ENCODE measurements at regions not wholly inside any gene's neighbourhood (a gene's known extent, or its start where the extent isn't known, plus 50 kb on each side); places are given as distances from the start of the nearest gene placed in this dataset.

DNA sequence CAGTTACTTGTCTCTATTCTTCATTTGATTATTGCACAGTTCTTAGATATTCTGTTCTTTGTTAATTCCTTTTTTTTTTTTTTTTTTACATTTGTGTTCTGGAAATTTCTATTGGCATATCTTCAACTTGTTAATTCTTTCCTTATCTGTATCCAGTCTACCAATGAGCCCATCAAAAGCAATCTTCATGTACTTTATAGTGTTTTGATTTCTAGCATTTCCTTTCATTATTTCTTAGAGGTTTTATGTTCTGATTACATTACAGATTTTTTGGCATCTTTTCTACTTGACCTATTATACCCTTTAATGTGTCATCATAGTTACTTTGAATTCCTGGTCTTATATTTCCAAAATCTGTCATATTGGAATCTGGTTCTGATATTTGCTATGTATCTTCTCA lies 2194.8 kb downstream of the PCDH9 start:
- H3K27me3 ChIP-seq = no peaks in the 10 kb centered on the region
- ATAC-seq (no peak), DNase-seq (no peak)
- H3K27ac ChIP-seq = no peak overlapping the region
- TF ChIP-seq POLR2A (IDR thresholded peaks at IDR 0.05) (no peak), CTCF (IDR thresholded peaks at IDR 0.05) (no peak)
- no peaks in the 10 kb centered on the region for H3K4me1 ChIP-seq
- H3K4me3 ChIP-seq = no peak overlapping the region
- no peaks in the 10 kb centered on the region for H3K9me3 ChIP-seq
- H3K36me3 ChIP-seq (replicated peaks in 1 of 2; ENCODE audit: insufficient read depth in 1 of 2, low read depth in 2 of 2) = no peaks in the 10 kb centered on the region
- intact Hi-C loops (cut with DNase I) = no loop called here

- WGBS, 2 donors = 88 to 90% methylated on average over 20 to 22 of the region's 22 CpGs
- DNase-seq (no peak), ATAC-seq (no peak)
- Histone ChIP-seq H3K36me3 (replicated peaks in 1 of 2; ENCODE audit: insufficient read depth in 1 of 2, low read depth in 2 of 2) (no peaks in the 10 kb centered on the region), H3K27me3 (no peaks in the 10 kb centered on the region), H3K4me1 (no peaks in the 10 kb centered on the region), H3K4me3 (no peak overlapping the region), H3K27ac (no peak overlapping the region), H3K9me3 (no peaks in the 10 kb centered on the region)
- intact Hi-C loops (cut with DNase I) = no loop called here
- TF ChIP-seq CTCF (IDR thresholded peaks at IDR 0.05) = no peak
- TF ChIP-seq POLR2A (IDR thresholded peaks at IDR 0.05) = no peak
Measured at GRCh38 chr13:65034266-65034665, 2195.9 kb downstream of the PCDH9 start.

- Histone ChIP-seq H3K27ac (no peak overlapping the region), H3K4me3 (no peak overlapping the region), H3K27me3 (no peaks in the 10 kb centered on the region), H3K4me1 (no peaks in the 10 kb centered on the region), H3K9me3 (no peaks in the 10 kb centered on the region), H3K36me3 (replicated peaks in 1 of 2; ENCODE audit: insufficient read depth in 1 of 2, low read depth in 2 of 2) (no peaks in the 10 kb centered on the region)
- WGBS, 2 donors = 54 to 77% methylated on average over 2 of the region's 2 CpGs
- ATAC-seq = no peak
- intact Hi-C loops (cut with DNase I) = no loop called here
- DNase-seq = no peak
- TF ChIP-seq POLR2A (IDR thresholded peaks at IDR 0.05) = no peak
- TF ChIP-seq CTCF (IDR thresholded peaks at IDR 0.05) = no peak
Measured at GRCh38 chr13:65032825-65033224, 2197.3 kb downstream of the PCDH9 start.

GRCh38 chr13:65028101-65028500 lies 2202.0 kb downstream of the PCDH9 start:
- WGBS, 2 donors = 46 to 64% methylated on average over 1 of the region's 1 CpG
- H3K27me3 ChIP-seq = no peaks in the 10 kb centered on the region

More at GRCh38 chr13:65028101-65028500, 2202.0 kb downstream of the PCDH9 start:
- no peak overlapping the region for H3K27ac ChIP-seq
- no peaks in the 10 kb centered on the region for H3K9me3 ChIP-seq
- no peaks in the 10 kb centered on the region for H3K36me3 ChIP-seq (replicated peaks in 1 of 2; ENCODE audit: insufficient read depth in 1 of 2, low read depth in 2 of 2)
- H3K4me1 ChIP-seq = no peaks in the 10 kb centered on the region
- no peak overlapping the region for H3K4me3 ChIP-seq
- intact Hi-C loops (cut with DNase I) = no loop called here
- DNase-seq = no peak
- no peak for ATAC-seq
- TF ChIP-seq CTCF (IDR thresholded peaks at IDR 0.05) = no peak
- TF ChIP-seq POLR2A (IDR thresholded peaks at IDR 0.05) = no peak
